Progenitor cell of endocrine pancreas (in vitro differentiated cells): ENCODE measurements at regions not wholly inside any gene's neighbourhood (a gene's known extent, or its start where the extent isn't known, plus 50 kb on each side); places are given as distances from the start of the nearest gene placed in this dataset.
A peak's percentile ranks its signal among the peaks of the same experiment; 100 is the strongest.
"Not testable (repeated sequence)": the region's sequence is repeated elsewhere in the genome, so short reads cannot be mapped to it uniquely, and the experiment has no call there.

Experiments used
- DNase-seq: peaks from one replicate; pipeline ENCODE4 v3.0.0; 2021; ENCODE audit warnings: low spot score; ENCODE audit not compliant: unreplicated experiment
- H3K27ac Mint-ChIP-seq: 2 replicates; pipeline ENCODE4 v1.8.0; 2021; ENCODE audit warnings: mild to moderate bottlenecking, moderate library complexity, mixed read lengths
- H3K27me3 Mint-ChIP-seq: 2 replicates; pipeline ENCODE4 v1.8.0; 2021; ENCODE audit warnings: mixed read lengths
- H3K36me3 Mint-ChIP-seq: 2 replicates; pipeline ENCODE4 v1.8.0; 2022; ENCODE audit warnings: mixed read lengths; ENCODE audit not compliant: insufficient read depth
- H3K4me1 Mint-ChIP-seq: 2 replicates; pipeline ENCODE4 v1.8.0; 2021; ENCODE audit warnings: low read depth, mixed read lengths
- H3K4me3 Mint-ChIP-seq: 2 replicates; pipeline ENCODE4 v1.8.0; 2021; ENCODE audit warnings: low read depth, mild to moderate bottlenecking, moderate library complexity, mixed read lengths
- H3K9me3 Mint-ChIP-seq: 2 replicates; pipeline ENCODE4 v1.8.0; 2021; ENCODE audit warnings: low read depth, mixed read lengths
- CTCF ChIP-seq: fragments of 200-600 bp; sonication (generic); IDR thresholded peaks from one replicate; pipeline ENCODE4 v1.5.0; 2021; ENCODE audit warnings: antibody characterized with exemption, mild to moderate bottlenecking; ENCODE audit not compliant: unreplicated experiment

GRCh38 chr7:69443136-69443535 lies 155.1 kb upstream of the AUTS2 start:
- DNase-seq, result no peak
- Mint-ChIP-seq H3K27me3 (peaks cover 7% of the 10 kb centered on the region), H3K9me3 (peaks cover 3% of the 10 kb centered on the region), H3K4me3 (no peak overlapping the region), H3K4me1 (peaks cover 3% of the 10 kb centered on the region), H3K27ac (no peak overlapping the region), H3K36me3 (no peaks in the 10 kb centered on the region)
- TF ChIP-seq CTCF, result no peak

- no peak overlapping the region for H3K4me3 Mint-ChIP-seq
- H3K36me3 Mint-ChIP-seq, result no peaks in the 10 kb centered on the region
- H3K27ac Mint-ChIP-seq, result no peak overlapping the region
- DNase-seq, result no peak
- peaks cover 9% of the 10 kb centered on the region for H3K27me3 Mint-ChIP-seq
- peaks cover 3% of the 10 kb centered on the region for H3K9me3 Mint-ChIP-seq
- no peak for TF ChIP-seq CTCF
- H3K4me1 Mint-ChIP-seq, result peaks cover 3% of the 10 kb centered on the region
These were observed 152.7 kb upstream of the AUTS2 start for GRCh38 chr7:69445541-69445940.

GRCh38 chr7:69446213-69446612 lies 152.1 kb upstream of the AUTS2 start:
- H3K27me3 Mint-ChIP-seq, result peaks cover 10% of the 10 kb centered on the region
- not testable (repeated sequence) for DNase-seq, H3K4me1 Mint-ChIP-seq, H3K27ac Mint-ChIP-seq, H3K4me3 Mint-ChIP-seq, H3K9me3 Mint-ChIP-seq, H3K36me3 Mint-ChIP-seq

- Mint-ChIP-seq H3K9me3 (peaks cover 3% of the 10 kb centered on the region), H3K4me1 (peaks cover 3% of the 10 kb centered on the region), H3K4me3 (no peak overlapping the region), H3K36me3 (no peaks in the 10 kb centered on the region), H3K27ac (peak overlapping the region; percentile 33), H3K27me3 (peaks cover 10% of the 10 kb centered on the region)
- DNase-seq, result no peak
- TF ChIP-seq CTCF, result no peak
These were observed 150.2 kb upstream of the AUTS2 start for GRCh38 chr7:69448071-69448470.

GRCh38 chr7:69450456-69450855 lies 147.8 kb upstream of the AUTS2 start:
- no peak for DNase-seq
- Mint-ChIP-seq H3K4me1 (peaks cover 3% of the 10 kb centered on the region), H3K36me3 (no peaks in the 10 kb centered on the region), H3K9me3 (no peaks in the 10 kb centered on the region), H3K27me3 (peaks cover 7% of the 10 kb centered on the region), H3K4me3 (no peak overlapping the region), H3K27ac (no peak overlapping the region)
- TF ChIP-seq CTCF, result no peak

- DNase-seq, result no peak
- Mint-ChIP-seq H3K9me3 (no peaks in the 10 kb centered on the region), H3K4me3 (no peak overlapping the region), H3K4me1 (peaks cover 3% of the 10 kb centered on the region), H3K27me3 (peaks cover 10% of the 10 kb centered on the region), H3K27ac (no peak overlapping the region), H3K36me3 (no peaks in the 10 kb centered on the region)
- TF ChIP-seq CTCF, result no peak
These were observed 146.6 kb upstream of the AUTS2 start for GRCh38 chr7:69451715-69452114.
